Breast epithelium (tissue), 3 donors: ENCODE measurements at regions not wholly inside any gene's neighbourhood (a gene's known extent, or its start where the extent isn't known, plus 50 kb on each side); places are given as distances from the start of the nearest gene placed in this dataset.

Source experiments
- POLR2A ChIP-seq: fragments of 450-650 bp; IDR thresholded peaks from one replicate; pipeline ENCODE4 v1.6.1; 2016; ENCODE audit warnings: antibody characterized with exemption, mild to moderate bottlenecking, moderate library complexity
- POLR2AphosphoS5 ChIP-seq, 3 donors: sonication (generic); formaldehyde crosslinking; IDR thresholded peaks; one replicate each; pipeline ENCODE4 v1.6.1; 2017; ENCODE audit warnings: antibody characterized with exemption in 3 of 3
- TF ChIP-seq, protein P1 (sequence below), 3 donors: fragments of 450-650 bp; IDR thresholded peaks; one replicate each; pipeline ENCODE4 v1.5.1; 2016 to 2017; ENCODE audit warnings: antibody characterized with exemption in 3 of 3, mild to moderate bottlenecking in 3 of 3, moderate library complexity in 3 of 3

DNA sequence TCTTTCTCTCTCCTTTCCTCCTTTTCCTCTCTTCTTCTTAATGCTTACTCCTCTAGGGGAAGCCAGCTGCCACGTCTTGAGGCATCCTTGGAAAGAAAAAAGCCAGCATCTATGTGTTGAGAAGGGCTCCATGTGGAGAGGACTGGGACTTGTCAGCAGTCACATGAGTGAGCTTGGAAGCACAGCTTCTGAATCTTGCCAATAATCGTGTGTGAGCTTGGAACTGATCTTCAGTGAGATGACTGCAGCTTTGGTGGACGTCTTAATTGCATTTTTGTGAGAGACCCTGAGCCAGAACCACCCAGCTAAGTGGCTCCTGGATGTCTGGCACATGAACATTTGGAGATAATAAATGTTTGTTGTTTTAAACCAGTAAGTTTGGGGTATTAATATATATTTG lies 371.7 kb downstream of the SLITRK2 start:
- TF ChIP-seq, protein P1, sequence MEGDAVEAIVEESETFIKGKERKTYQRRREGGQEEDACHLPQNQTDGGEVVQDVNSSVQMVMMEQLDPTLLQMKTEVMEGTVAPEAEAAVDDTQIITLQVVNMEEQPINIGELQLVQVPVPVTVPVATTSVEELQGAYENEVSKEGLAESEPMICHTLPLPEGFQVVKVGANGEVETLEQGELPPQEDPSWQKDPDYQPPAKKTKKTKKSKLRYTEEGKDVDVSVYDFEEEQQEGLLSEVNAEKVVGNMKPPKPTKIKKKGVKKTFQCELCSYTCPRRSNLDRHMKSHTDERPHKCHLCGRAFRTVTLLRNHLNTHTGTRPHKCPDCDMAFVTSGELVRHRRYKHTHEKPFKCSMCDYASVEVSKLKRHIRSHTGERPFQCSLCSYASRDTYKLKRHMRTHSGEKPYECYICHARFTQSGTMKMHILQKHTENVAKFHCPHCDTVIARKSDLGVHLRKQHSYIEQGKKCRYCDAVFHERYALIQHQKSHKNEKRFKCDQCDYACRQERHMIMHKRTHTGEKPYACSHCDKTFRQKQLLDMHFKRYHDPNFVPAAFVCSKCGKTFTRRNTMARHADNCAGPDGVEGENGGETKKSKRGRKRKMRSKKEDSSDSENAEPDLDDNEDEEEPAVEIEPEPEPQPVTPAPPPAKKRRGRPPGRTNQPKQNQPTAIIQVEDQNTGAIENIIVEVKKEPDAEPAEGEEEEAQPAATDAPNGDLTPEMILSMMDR (IDR thresholded peaks at IDR 0.05), result no peak
- TF ChIP-seq POLR2A, result no peak
- TF ChIP-seq POLR2AphosphoS5 (IDR thresholded peaks at IDR 0.05), result no peak
